HG02763 (cell line): ENCODE measurements at regions not wholly inside any gene's neighbourhood (a gene's known extent, or its start where the extent isn't known, plus 50 kb on each side); places are given as distances from the start of the nearest gene placed in this dataset.

Experiments
- ATAC-seq: cut with Tn5 transposase; IDR thresholded peaks from one replicate; pipeline ENCODE4 v1.9.1; 2021; ENCODE audit warnings: mild to moderate bottlenecking, moderate library complexity; ENCODE audit not compliant: unreplicated experiment

GRCh38 chr2:7899923-7900322, 781.9 kb upstream of the ID2 start:
- ATAC-seq = no peak

- no peak for ATAC-seq
These were observed 781.3 kb upstream of the ID2 start for GRCh38 chr2:7900593-7900992.

GRCh38 chr2:7902251-7902765, 779.5 kb upstream of the ID2 start:
- ATAC-seq = no peak

- no peak for ATAC-seq
These were observed 777.5 kb upstream of the ID2 start for GRCh38 chr2:7904319-7904718.

- no peak for ATAC-seq
These were observed 776.1 kb upstream of the ID2 start for GRCh38 chr2:7905756-7906155.

GRCh38 chr2:7906431-7906830, 775.4 kb upstream of the ID2 start:
- ATAC-seq = no peak

- no peak for ATAC-seq
These were observed 774.8 kb upstream of the ID2 start for GRCh38 chr2:7907041-7907440.

GRCh38 chr2:7910752-7911151, 771.1 kb upstream of the ID2 start:
- no peak for ATAC-seq

GRCh38 chr2:7911196-7911595, 770.7 kb upstream of the ID2 start:
- ATAC-seq = no peak

- ATAC-seq = no peak
These were observed 767.9 kb upstream of the ID2 start for GRCh38 chr2:7913974-7914373.

- no peak for ATAC-seq
These were observed 766.4 kb upstream of the ID2 start for GRCh38 chr2:7915302-7916091.

- no peak for ATAC-seq
These were observed 765.2 kb upstream of the ID2 start for GRCh38 chr2:7916670-7917069.

- ATAC-seq = no peak
These were observed 762.3 kb upstream of the ID2 start for GRCh38 chr2:7919510-7919909.

GRCh38 chr2:7924023-7924762, 757.7 kb upstream of the ID2 start:
- no peak for ATAC-seq

GRCh38 chr2:7925506-7925905, 756.4 kb upstream of the ID2 start:
- ATAC-seq = no peak

GRCh38 chr2:7927691-7928090, 754.2 kb upstream of the ID2 start:
- ATAC-seq = no peak

GRCh38 chr2:7929281-7929680, 752.6 kb upstream of the ID2 start:
- no peak for ATAC-seq

GRCh38 chr2:7930800-7931635, 750.8 kb upstream of the ID2 start:
- no peak for ATAC-seq

GRCh38 chr2:7931808-7932207, 750.0 kb upstream of the ID2 start:
- ATAC-seq = no peak

GRCh38 chr2:7933672-7934071, 748.2 kb upstream of the ID2 start:
- no peak for ATAC-seq

- no peak for ATAC-seq
These were observed 747.4 kb upstream of the ID2 start for GRCh38 chr2:7934476-7934875.
